ENCODE measurements at regions not wholly inside any gene's neighbourhood (a gene's known extent, or its start where the extent isn't known, plus 50 kb on each side); places are given as distances from the start of the nearest gene placed in this dataset.

GRCh38 chr18:76567835-76568445 is 72.9 kb upstream of the ZNF516 start (continued):
- no peak for TF ChIP-seq CHD7 (IDR thresholded peaks at IDR 0.05; ENCODE audit: insufficient replicate concordance, low read length)
- no peak for TF ChIP-seq ATF3 (IDR thresholded peaks at IDR 0.05; ENCODE audit: insufficient read depth, low read depth, low read length)
- no peak for TF ChIP-seq TAF1 (IDR thresholded peaks at IDR 0.05; ENCODE audit: low read depth, low read length)
- no peak for TF ChIP-seq SUZ12 (IDR thresholded peaks at IDR 0.05; ENCODE audit: low read length)
- no peak for TF ChIP-seq YY1 (IDR thresholded peaks at IDR 0.05; ENCODE audit: low read depth, low read length)
- TF ChIP-seq HDAC2 (IDR thresholded peaks at IDR 0.05; ENCODE audit: borderline replicate concordance in 1 of 2, low read depth in 2 of 2, low read length in 2 of 2), result no peak
- TF ChIP-seq GABPA (IDR thresholded peaks at IDR 0.05; ENCODE audit: borderline replicate concordance, insufficient read depth, low read length), result no peak
- TF ChIP-seq E2F6 (IDR thresholded peaks at IDR 0.05), result no peak
- no peak for TF ChIP-seq POLR2AphosphoS5 (IDR thresholded peaks at IDR 0.05; ENCODE audit: low read depth, low read length)
- no peak for TF ChIP-seq RBBP5 (IDR thresholded peaks at IDR 0.05; ENCODE audit: borderline replicate concordance, low read depth, low read length)

Data from H1 (cell line).